Activated CD8-positive, alpha-beta memory T cell treated with anti-CD3 and anti-CD28 coated beads for 36 hours (primary cell): ENCODE measurements at regions not wholly inside any gene's neighbourhood (a gene's known extent, or its start where the extent isn't known, plus 50 kb on each side); places are given as distances from the start of the nearest gene placed in this dataset.

ENCODE experiments used
- CTCF ChIA-PET: fragments of 350-600 bp; sonication (Branson Sonifier 250); formaldehyde crosslinking; loops from one replicate; lab custom pipeline; 2021; ENCODE audit warnings: antibody characterized with exemption; lab: Charles Lee
- POLR2A ChIA-PET: fragments of 350-600 bp; sonication (Branson Sonifier 250); formaldehyde crosslinking; loops from one replicate; lab custom pipeline; 2021; ENCODE audit warnings: antibody characterized with exemption; lab: Charles Lee

DNA sequence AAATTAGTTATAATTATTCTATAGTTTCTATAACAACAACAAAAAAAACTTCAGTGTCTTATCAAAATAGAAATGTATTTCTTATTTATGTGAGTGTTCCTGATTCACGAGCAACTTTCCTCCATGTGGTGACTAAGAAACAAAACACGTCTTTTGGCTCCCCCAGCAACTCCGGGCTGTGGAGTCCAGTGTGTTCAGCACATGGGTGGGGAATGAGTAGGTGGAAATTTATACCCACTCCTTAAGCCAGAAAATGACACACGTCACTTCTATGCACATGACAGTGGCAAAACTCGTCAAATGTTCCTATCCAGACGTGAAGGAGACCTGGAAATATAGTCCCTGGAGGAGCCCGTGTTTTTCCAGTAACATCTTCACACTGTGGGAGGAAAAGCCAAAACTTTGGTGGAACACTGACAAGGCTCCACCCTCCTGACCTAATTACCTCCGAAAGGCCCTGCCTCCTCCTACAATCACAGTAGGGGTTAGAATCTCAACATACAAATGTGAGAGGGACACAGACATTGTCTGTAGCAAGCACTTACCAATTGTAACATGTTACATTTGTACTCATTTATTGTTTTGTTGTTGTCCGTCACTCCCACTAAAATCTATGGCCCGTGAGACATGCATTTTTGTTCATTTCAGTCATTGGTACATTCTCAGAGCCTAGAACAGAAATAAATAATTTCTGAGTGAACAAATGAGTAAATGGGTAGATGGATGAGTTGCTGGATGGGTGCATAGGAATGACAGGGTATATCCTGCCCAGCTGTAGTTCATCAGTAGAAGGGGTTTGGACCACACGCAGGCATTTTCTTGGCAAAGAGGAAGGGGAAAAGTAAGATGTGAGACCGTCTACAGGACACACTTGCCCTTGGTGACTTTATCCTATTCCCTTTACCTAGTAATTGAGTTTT is 605.8 kb upstream of the TENM3 start:
- ChIA-PET POLR2A (no interaction called here), CTCF (no interaction called here)

DNA sequence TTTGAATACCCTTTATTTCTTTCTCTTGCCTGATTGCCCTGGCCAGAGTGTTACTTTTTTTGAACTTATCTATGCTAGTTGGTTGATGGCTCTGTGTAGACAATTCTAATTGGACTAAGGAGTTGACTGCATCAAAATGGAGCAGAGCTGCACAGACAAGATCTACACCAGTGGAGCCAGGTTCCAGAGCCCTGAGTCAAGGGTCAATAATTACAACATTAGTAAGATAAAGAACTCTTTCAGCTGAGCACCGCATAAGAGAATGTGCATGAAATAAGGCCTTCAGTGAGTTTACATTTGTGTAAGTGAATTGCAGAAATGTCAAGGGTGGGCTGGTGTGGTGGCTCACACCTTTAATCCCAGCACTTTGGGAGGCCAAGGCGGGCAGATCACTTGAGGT is 599.7 kb upstream of the TENM3 start:
- POLR2A ChIA-PET = no interaction called here

DNA sequence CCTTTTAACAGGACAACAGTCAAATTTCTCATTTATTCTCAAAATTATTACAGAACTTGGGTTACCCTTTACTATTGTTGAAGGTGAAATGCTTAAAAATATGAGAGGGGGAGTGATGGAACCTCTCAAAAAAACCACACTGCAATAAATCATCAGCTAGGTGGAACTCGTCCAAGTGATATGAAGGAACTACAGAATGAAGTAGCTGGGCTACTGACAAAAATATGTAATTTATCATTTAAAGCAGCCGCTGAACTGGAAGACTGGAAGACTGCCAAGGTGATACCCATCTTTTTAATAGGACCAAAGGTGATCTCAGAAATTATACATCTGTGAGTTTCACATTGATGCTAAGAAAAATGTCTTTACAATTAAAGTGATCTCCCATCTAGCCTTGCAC is 597.7 kb upstream of the TENM3 start:
- ChIA-PET POLR2A (no interaction called here), CTCF (no interaction called here)

More for the DNA sequence above, 599.7 kb upstream of the TENM3 start:
- CTCF ChIA-PET = no interaction called here

DNA sequence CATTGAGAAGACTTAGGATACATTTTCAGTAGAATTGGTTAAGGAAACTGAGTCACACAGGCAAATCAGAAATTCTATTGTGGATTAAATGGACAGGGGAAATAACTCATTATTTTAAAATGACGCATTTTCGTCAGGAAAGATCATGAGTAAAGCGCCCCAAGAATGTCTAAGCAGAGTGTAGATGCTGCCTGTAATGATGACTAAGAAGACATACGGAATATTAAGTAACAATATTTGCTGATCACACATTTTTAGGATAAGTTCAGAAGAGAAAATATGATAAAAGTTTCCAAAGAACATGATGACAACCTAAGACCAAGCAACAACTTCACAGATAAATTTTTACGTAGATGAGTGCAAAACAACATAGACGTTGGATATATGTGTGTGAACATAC is 596.3 kb upstream of the TENM3 start:
- POLR2A ChIA-PET = no interaction called here
- CTCF ChIA-PET = no interaction called here

DNA sequence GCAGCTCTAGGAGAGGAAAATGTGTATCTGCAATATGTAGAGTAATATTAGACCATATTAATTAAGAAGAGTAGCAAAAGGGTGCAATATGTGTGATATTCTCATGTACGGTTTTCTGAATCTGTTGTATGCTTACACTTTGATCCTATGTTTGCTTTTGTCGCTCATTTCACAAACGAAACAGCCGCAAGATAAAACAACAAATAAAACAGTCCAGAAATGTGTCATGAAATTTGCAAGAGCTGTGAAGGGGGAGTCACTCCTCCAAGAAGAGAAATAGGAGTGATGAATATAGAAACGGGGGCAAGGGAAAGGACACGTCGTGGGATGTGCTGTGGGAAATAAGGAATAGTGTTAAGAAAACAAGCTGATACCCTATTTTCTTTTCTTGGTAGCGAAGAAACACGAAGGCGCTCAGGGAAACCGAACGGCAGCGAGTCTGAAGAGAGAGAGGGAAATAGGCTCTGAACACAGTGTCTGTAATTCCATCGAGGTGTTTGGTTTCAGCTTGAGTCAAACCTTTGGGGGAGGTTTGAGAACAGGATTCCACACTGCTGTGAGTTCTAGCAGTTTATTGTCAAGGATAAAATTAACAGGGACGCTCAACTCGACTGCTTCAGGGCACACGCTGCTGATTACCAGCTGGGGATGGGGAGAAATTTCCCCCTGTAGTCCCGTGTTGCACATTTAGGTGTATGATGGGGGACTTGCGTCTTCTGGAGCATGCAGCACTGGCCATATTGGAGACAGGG is 595.6 kb upstream of the TENM3 start:
- POLR2A ChIA-PET = no interaction called here

DNA sequence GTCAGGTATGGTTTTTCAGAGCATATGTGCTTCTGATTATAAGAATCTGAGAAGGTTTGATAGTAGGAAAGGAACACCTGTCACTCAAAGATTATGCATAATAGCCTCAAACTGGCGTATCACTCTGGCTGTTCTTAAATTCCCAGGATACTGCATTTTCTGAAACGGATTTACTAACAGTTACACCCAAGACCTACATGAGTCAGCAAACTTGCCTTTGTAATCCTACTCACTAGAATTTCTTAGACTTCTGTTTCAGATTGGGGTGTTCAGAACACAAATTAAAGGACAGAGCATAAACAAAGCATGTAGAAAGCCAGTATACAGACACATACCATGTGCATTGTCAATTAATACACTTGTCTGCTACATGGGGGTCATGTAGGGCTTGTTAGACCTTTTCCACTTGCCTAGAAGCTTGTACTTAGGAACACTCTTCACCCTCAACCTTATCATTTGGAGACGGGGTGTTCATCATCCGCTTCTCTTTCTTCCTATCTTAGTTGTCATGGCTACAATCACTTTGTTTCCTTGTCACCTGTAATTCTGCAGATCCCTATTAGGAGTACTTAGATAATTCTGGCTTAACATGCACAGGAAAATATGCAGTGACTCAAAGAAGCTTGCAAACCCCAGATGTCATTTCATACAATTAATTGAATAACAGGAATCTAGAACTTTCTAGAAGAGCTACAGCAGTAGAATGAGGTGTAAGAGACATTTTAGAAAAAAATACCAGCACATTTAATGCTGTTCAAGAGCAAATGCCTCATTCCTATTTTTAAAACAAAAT is 593.0 kb upstream of the TENM3 start:
- CTCF ChIA-PET = no interaction called here
- POLR2A ChIA-PET = no interaction called here

More for the DNA sequence above, 595.6 kb upstream of the TENM3 start:
- CTCF ChIA-PET = no interaction called here

DNA sequence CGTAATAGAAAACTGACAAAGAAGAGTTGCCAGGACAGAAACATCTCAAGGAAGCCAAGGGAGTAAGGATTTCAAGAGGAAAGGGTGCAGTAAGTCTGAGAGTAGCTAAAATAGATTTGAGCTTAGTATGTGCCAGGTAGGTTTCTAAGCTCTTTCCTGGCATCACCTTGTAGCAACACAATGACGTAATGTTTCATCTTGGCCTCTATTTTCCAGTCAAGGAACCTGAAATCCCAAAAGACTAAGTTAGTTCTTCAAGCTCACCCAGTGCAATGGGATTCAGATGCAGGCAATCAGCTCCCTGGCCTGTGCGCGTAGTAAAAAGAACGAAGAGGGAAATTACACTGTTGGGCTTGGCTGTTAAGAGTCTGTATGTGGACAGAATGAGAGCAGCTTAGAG is 586.5 kb upstream of the TENM3 start:
- CTCF ChIA-PET = no interaction called here
- POLR2A ChIA-PET = no interaction called here

DNA sequence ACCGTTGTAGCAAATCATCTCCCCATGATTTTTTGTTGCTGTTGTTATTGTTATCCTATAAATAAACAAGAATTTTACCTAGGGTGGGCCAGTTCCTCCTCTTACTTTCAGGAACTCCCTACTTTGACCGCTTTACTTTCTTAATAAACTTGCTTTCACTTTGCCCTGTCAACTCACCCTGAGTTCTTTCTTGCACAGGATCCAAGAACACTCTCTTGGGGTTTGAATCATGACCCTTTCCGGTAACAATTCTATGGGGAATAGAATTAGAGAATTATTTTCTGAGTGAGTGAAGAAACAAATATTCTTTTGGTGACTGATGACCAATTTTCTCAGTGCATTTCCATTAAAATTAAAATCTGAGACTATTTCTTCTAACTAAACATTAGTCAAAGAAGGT is 584.0 kb upstream of the TENM3 start:
- CTCF ChIA-PET = no interaction called here
- POLR2A ChIA-PET = no interaction called here

DNA sequence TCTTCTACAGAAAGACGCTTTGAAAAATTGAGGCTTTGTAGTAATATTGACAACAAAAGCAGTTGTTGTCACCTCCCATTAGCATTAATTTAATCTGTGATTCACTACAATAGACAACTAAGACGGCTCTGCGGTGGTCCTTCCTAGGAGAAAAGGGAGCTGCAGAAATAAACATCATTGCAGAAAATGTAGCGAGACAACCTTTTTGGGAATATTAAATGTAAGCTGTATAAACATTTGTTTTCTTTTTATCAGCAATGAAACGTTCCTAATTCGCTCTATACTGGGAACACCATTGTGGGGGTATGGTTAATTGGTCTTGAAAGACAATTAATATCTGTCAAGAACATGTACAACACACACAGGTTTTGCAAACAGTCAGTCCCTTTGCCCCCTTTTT is 583.3 kb upstream of the TENM3 start:
- ChIA-PET CTCF (no interaction called here), POLR2A (no interaction called here)

DNA sequence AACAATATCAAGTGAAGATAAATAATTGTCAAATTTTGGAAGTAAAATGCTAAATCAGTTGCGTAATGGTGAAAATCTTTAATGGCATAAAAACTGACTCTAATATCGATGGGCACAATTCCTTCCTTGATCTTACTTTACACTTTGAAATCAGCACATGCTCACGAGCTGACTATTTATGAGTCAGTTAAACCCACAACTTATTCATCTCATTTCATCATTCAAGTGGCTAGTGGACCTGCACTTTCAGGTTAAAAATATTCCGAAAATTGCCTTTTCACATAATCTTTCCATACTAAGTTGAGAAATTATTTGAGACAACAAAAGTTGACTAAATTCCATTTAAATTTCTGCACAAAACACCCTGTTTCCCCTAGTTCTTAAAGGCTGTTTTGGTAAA is 582.1 kb upstream of the TENM3 start:
- POLR2A ChIA-PET = no interaction called here

DNA sequence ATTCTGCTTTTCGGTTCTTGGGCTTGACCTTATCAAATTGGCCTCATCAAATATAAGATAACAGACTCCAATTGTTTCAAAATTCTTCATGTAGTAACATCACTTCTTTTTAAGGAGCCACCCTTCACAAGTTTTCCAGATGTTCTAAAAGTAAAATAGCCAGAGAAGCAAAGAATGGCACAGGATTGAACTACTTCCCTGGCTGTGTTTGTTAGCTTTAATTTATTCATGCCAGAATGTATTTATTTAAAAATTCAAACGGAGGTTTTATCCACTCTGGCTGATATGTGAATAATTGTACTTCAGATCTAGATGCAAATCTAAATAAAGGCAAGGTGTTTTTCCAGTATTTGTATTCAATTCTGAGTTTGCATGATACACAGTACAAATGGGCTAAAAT is 581.3 kb upstream of the TENM3 start:
- ChIA-PET POLR2A (no interaction called here), CTCF (no interaction called here)

More for the DNA sequence above, 582.1 kb upstream of the TENM3 start:
- CTCF ChIA-PET = no interaction called here

DNA sequence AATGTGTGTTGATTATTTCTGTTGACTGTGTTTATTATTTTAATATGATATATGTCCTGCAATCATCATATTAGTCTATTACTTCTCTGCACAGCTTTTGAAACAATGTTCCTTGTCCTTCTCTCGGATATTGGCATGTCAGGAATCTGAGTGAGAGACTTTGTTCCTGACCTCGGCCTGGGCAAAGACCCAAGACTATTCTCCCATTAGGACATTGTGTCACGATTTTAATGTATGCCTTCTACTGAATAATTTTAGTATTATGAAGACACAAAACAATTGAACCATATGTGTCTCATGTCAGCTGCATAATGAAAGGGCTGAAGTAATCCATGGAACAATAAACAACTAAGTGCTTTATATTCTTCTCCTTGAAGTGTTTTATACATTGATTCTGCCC is 580.8 kb upstream of the TENM3 start:
- ChIA-PET CTCF (no interaction called here), POLR2A (no interaction called here)

DNA sequence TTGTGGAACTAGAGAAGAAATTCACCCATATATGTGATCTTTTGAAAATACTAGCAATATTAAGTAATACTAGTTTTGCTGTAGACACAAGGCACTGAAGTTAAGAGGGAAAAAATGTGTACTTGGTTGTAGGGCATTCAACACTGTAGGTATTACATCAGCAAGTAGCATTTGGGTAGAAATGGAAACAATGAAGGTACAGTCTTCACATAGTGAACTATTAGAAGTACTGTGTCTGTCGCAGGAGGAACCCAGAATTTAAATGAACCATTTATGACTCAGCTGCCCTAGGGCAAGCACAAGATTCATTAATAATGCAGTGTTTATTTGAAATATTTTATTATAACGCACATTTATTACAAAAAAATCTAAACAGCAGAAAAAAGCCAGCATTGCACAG is 572.7 kb upstream of the TENM3 start:
- ChIA-PET CTCF (no interaction called here), POLR2A (no interaction called here)

DNA sequence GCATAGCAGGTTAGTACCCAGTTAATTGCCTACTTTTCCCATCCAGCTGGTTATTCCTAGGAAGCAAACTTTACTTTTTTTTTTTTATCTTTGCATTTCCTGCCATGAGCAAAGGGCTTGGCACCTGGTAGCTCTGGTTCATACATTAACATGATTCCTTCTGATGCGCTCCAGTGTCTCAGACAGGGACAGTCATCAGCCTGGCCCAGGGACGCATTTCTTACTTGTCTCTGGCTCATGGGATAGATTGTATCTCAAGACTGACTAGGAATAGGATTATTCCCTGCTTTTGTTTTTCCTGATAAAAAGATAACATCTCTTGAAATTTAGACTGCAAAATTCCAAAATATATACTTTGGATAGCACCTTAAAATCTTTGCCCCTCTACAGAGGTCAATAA is 571.5 kb upstream of the TENM3 start:
- POLR2A ChIA-PET = no interaction called here
- CTCF ChIA-PET = no interaction called here

DNA sequence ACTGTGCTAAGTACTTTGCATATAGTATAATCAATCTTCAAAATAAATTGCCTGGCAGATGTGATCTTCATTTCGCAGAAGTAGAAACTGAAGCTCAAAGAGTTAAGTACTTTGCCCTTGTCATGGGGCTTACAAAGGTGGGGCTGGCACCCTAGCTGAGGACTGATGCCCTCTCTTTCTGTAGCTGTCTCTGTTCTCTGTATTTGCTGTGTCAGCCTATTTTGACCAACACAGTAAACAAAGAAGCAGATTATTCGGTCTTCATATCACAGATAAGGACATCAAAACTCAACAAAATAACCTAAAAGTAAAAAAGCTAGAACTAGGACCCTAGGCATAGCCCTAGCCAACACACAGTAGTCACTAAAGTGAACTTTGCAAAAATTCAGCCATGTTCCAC is 570.5 kb upstream of the TENM3 start:
- ChIA-PET POLR2A (no interaction called here), CTCF (no interaction called here)

DNA sequence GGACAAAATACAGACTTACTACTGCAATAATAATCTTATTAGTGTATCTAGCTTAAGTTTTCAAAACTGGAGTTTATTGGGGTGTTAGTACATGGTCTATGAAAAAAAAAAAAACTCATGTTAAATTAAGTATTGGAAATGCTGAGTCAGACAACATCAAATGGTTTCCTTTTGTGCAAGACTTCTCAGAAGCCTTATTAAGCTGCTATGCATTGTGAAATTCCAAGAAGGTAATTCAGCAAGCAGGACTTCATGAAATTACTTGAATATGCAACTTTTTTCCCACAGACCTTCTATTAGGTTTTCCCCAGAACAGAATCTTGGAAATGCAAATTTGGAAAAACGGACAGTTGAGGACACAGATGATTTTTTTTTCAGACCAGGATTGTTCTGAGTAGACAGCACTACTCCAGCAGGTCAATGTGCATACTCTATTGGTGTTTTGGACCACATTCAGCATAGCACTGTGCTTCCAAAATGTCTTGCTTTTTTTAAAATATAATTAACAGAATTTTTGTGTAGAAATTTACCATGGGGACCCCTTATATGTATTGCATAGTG is 568.8 kb upstream of the TENM3 start:
- CTCF ChIA-PET = no interaction called here
- POLR2A ChIA-PET = no interaction called here

DNA sequence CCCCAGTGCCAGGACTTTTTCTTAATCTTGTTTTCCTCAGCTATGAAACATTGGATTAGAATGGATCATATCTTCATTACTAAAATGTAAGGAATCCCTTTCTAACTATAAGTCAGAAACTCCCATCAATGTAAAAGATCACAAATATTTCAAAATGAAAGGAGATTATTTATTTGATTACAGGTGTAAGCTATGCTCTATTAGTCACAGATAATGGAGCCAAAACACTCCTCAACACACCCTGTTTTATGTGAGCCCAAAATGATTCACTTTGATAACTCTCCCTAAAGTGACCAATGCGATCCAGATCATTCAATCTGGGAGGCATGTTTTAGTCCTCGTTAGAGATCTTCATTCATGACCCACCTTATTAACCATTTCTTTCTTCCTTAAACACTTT is 566.7 kb upstream of the TENM3 start:
- CTCF ChIA-PET = no interaction called here

DNA sequence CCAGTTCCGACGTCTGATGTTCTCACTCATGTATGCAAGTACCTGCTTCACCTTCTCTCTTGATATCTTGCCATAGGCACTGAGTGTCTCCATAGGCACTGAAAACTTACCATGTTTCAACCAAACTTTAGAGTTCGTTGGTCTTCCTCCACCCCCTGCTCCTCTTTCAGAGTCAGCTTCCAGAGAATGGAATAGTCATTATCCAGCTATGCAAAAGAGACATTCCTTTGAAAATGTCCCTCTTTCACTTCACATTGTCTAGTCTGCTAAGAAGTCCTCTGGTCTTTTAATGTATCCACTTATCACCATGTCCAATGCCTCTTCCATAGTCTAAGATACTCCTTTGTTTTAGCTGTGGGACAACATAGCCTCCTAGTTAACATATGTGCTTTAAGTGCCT is 566.0 kb upstream of the TENM3 start:
- ChIA-PET POLR2A (no interaction called here), CTCF (no interaction called here)

More for the DNA sequence above, 566.7 kb upstream of the TENM3 start:
- POLR2A ChIA-PET = no interaction called here

DNA sequence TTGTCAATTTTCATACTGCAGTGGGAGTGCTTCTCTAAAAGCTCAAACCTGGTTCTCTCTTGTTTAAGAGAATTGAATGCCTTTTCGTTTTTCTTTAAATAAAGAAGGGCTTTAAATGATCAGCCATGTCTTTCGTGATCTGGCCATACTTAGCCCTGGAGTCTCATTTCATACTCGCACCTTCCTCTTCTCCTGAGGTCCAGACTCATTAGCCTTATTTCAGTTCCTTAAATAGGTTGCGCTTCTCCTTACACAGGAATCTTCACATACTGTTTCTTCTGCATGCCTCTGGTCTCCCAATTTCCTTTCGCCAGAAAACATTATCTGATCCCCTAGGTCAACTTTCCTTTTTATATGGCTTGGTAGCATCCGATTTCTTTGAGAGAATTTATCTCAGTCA is 565.6 kb upstream of the TENM3 start:
- CTCF ChIA-PET = no interaction called here
- POLR2A ChIA-PET = no interaction called here

DNA sequence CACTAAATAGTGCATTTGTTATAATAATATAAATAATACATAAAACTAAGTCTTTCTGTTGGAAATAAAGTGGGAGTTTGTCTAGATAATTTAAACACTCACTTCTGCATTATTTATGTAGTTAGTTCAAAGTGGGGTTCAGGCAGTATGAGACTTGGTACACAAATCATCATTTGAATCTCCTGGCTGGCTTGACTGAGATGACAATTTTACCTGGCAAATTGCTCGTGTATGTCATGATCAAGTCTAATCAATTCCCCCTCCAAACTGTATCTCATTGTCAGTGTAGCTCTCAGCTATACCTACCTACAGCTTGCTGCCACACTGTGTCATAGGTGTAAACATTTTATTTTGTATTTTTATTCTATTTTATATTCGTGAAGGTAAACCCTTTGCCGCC is 563.4 kb upstream of the TENM3 start:
- ChIA-PET POLR2A (no interaction called here), CTCF (no interaction called here)
